Small intestine (tissue), 7 donors: ENCODE measurements at regions not wholly inside any gene's neighbourhood (a gene's known extent, or its start where the extent isn't known, plus 50 kb on each side); places are given as distances from the start of the nearest gene placed in this dataset.
A peak's percentile ranks its signal among the peaks of the same experiment; 100 is the strongest.

Source experiments
- DNase-seq, 2 donors: peaks; one replicate each; pipeline versions ENCODE4 v3.0.0 to v3.0.0-alpha.2; 2013
- FAIRE-seq: peaks from 2 replicates; lab custom pipeline; 2012; peaks lifted over from hg19 to GRCh38; lab: Jason Lieb, UNC
- H3K27ac ChIP-seq, 3 donors: one replicate each; pipeline ENCODE4 v1.5.1; 2013; ENCODE audit warnings: low read length in 2 of 3, mild to moderate bottlenecking in 2 of 3, control low read depth in 1 of 3, inconsistent platforms in 1 of 3, low read depth in 1 of 3, moderate library complexity in 1 of 3
- H3K27me3 ChIP-seq, 3 donors: one replicate each; pipeline ENCODE4 v1.6.1; 2013; ENCODE audit warnings: low read length in 3 of 3, inconsistent platforms in 1 of 3; ENCODE audit not compliant: control insufficient read depth in 3 of 3, insufficient read depth in 3 of 3
- H3K36me3 ChIP-seq, 3 donors: one replicate each; pipeline ENCODE4 v1.6.1; 2013; ENCODE audit warnings: low read length in 3 of 3, inconsistent platforms in 1 of 3, low read depth in 1 of 3, mild to moderate bottlenecking in 1 of 3, moderate library complexity in 1 of 3; ENCODE audit not compliant: control insufficient read depth in 3 of 3, insufficient read depth in 2 of 3
- H3K4me1 ChIP-seq, 3 donors: one replicate each; pipeline ENCODE4 v1.6.1; 2013; ENCODE audit warnings: low read length in 2 of 3, inconsistent platforms in 1 of 3, low read depth in 1 of 3, mild to moderate bottlenecking in 1 of 3, moderate library complexity in 1 of 3; ENCODE audit not compliant: control insufficient read depth in 3 of 3, insufficient read depth in 2 of 3
- H3K4me3 ChIP-seq, 3 donors: one replicate each; pipeline ENCODE4 v1.5.1; 2013; ENCODE audit warnings: low read length in 3 of 3, control low read depth in 1 of 3, inconsistent platforms in 1 of 3, low read depth in 1 of 3, mild to moderate bottlenecking in 1 of 3, moderate library complexity in 1 of 3
- H3K9me3 ChIP-seq, 2 donors: one replicate each; pipeline ENCODE4 v1.6.1; 2013; ENCODE audit warnings: low read depth in 1 of 2, low read length in 1 of 2; ENCODE audit not compliant: control insufficient read depth in 2 of 2, insufficient read depth in 1 of 2
- WGBS, 3 donors: extraction: QIAGEN DNeasy Blood & Tissue Kit; methylation state at CpG; one replicate each; pipeline ENCODE4 v1.1.7; 2013; 5-methylcytosine and 5-hydroxymethylcytosine counted together
- donor health status: healthy with polysubstance abuse.
- donor health status: control.
- donor health status: control.
- donor health status: Bipolar disorder and iron deficiency.
- donor health status: healthy.

DNA sequence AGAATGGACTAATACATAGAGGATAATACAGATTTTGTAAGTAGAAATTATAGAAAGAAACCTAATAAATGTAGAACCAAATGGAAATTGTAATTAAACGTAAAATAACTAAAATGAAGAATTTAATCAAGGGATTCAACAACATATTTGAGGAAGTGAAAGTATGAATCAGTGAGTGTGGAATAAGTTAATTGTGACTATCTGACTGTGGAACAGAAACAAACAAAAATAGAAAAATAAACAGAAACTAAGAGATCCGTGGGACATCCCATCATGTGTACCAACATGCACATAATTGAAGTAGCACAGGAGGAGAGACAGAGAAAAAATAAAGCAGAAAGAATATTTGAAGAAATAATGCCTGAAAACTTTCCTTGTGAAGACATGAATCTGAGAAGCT lies 208.6 kb upstream of the TACR3 start:
- WGBS, 3 donors, result 67 to 70% (median 68%) methylated on average over 2 of the region's 2 CpGs
- no peaks in the 10 kb centered on the region for H3K4me1 ChIP-seq
- no peak overlapping the region for H3K4me3 ChIP-seq
- FAIRE-seq (no peak), DNase-seq (no peak)
- no peaks in the 10 kb centered on the region for H3K36me3 ChIP-seq
- no peaks in the 10 kb centered on the region for H3K27me3 ChIP-seq
- no peak overlapping the region for H3K27ac ChIP-seq
- H3K9me3 ChIP-seq, result no peaks in the 10 kb centered on the region

DNA sequence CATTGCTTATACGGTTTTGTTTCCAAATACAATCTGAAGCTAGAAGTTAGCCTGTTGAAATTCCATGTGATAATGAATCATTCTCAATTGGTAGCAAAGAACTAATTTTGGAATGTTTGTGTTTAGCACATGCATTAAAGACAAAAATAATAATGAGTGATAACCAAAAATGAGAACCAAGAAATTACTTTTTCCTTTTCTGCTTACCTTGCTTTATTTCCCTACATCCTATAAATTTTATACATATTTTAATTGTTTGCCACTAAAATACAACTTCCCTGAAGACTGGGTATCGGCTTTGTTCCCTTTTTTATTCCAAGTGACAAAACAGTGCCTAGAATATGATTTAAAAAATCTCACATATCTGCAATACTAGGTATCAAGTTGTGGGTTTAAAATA lies 203.8 kb upstream of the TACR3 start:
- Histone ChIP-seq H3K9me3 (no peaks in the 10 kb centered on the region), H3K27me3 (no peaks in the 10 kb centered on the region), H3K36me3 (no peaks in the 10 kb centered on the region), H3K4me3 (no peak overlapping the region), H3K4me1 (no peaks in the 10 kb centered on the region), H3K27ac (no peak overlapping the region)
- FAIRE-seq (no peak), DNase-seq (no peak)
- WGBS, 3 donors, result 61 to 75% (median 69%) methylated on average over 2 of the region's 2 CpGs

DNA sequence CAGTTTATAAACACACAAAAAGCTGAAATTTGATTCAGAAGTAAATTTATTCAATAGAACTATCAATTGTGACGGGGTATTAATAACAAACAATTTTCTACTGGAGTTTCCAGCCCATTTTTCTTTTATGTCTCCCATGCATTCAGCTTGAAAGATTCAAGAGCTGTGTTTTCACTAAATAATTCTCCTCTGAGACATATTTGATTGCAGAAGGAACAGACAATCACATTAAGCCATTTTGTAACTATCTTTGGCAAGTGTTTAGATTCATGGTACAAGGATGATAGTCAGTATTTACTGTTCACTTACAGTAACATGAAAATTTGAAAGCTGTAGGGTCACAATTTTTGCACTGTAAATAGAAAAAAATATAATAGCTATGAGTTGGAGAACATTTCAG lies 198.4 kb upstream of the TACR3 start:
- H3K4me1 ChIP-seq, result no peaks in the 10 kb centered on the region
- FAIRE-seq (no peak), DNase-seq (no peak)
- no peaks in the 10 kb centered on the region for H3K9me3 ChIP-seq
- no peaks in the 10 kb centered on the region for H3K27me3 ChIP-seq
- 69 to 81% (median 76%) methylated on average over 1 of the region's 1 CpG for WGBS, 3 donors
- no peak overlapping the region for H3K4me3 ChIP-seq
- H3K27ac ChIP-seq, result no peak overlapping the region
- H3K36me3 ChIP-seq, result no peaks in the 10 kb centered on the region

DNA sequence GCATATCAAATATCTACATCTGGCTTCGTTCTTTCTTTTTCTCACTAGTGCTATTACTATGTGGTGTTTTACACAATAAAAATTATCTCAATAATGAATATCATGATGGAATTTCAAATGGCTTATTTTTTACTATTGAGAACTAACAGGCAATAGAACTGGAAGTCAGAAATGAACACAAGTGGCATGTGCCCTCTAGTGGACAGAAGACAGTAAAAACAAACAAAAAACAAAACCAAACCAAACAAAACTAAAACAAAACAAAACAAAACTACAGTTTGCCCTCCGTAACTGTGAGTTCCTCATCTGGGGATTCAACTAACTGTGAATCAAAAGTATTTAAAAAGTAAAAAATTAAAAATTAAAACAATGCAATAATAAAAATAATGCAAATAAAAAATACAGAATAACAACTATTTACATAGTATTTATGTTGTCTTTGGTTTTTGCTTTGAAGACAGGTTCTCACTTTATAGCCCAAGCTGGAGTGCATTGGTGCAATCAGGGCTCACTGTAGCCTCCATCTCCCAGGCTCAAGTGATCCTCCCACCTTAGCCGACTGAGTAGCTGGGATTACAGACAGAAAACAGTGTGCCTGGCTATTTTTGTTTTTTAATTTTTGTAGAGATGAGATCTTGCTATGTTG lies 195.6 kb upstream of the TACR3 start:
- DNase-seq, result peak; percentile 3 to 8
- Histone ChIP-seq H3K4me3 (no peak overlapping the region), H3K4me1 (no peaks in the 10 kb centered on the region), H3K9me3 (no peaks in the 10 kb centered on the region), H3K27me3 (no peaks in the 10 kb centered on the region), H3K27ac (no peak overlapping the region), H3K36me3 (no peaks in the 10 kb centered on the region)
- peak; percentile 75 for FAIRE-seq
- 13 to 29% (median 17%) methylated on average over 3 of the region's 3 CpGs for WGBS, 3 donors

DNA sequence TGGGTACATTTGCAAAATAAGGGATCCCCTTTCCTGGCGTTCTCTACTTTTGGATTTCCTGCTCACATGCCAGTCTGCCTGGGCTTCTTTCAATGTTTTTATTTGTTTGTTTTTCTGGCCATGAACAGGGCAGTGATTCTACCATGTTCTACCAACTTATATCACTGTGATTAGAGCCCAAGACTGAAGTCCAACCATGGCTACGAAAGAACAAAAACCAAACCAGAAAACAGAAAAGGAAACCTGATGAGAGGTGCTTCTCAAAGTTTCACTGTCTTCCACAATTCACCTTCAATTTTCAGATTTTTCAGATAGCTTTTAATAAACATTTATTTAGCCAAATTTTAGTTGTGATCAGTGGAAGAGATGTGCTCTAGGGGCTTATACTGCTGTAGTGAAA lies 187.6 kb upstream of the TACR3 start:
- no peak for FAIRE-seq
- no peak for DNase-seq
- WGBS, 3 donors, result 67 to 78% (median 77%) methylated on average over 2 of the region's 2 CpGs
- H3K9me3 ChIP-seq, result no peaks in the 10 kb centered on the region
- no peaks in the 10 kb centered on the region for H3K27me3 ChIP-seq
- no peaks in the 10 kb centered on the region for H3K4me1 ChIP-seq
- H3K27ac ChIP-seq, result no peak overlapping the region
- no peak overlapping the region for H3K4me3 ChIP-seq
- no peaks in the 10 kb centered on the region for H3K36me3 ChIP-seq

DNA sequence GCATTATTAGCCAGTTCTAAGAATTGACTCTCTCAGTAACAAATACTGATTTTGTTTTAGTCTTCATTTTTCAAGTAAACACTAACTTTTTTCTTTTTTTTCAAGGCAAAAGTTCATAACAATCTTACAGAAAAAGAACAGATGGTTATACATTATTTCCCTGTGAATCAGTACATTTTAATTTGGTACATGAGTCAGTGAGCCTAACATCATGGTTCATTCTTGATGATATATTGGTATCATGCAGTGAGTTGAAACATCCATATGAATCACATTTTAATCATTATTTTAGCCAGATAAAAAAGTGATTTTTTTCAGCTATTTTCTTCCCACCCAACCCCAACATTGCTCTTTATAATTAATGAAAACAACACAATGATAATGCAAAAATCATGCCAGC lies 184.3 kb upstream of the TACR3 start:
- Histone ChIP-seq H3K36me3 (no peaks in the 10 kb centered on the region), H3K9me3 (no peaks in the 10 kb centered on the region), H3K27ac (no peak overlapping the region), H3K4me1 (no peaks in the 10 kb centered on the region), H3K4me3 (no peak overlapping the region), H3K27me3 (no peaks in the 10 kb centered on the region)
- FAIRE-seq, result no peak
- DNase-seq, result no peak

DNA sequence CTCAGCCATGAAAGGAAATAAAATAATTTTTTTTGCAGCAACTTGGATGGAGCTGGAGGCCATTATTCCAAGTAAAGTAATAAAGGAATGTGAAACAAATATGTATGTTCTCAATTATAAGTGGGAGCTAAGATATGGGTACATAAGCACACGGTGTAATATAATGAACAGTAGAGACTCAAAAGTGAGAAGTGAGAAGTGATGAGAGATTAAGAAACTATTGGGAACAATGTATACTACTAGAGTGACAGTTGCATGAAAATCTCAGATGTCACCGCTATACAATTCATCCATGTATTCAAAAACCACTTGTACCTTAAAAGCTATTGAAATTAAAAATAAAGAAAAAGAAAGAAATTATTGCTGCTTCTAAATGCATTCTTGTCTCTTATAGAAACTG lies 182.9 kb upstream of the TACR3 start:
- WGBS, 3 donors, result 84 to 97% (median 88%) methylated on average over 2 of the region's 2 CpGs
- H3K36me3 ChIP-seq, result no peaks in the 10 kb centered on the region
- no peaks in the 10 kb centered on the region for H3K9me3 ChIP-seq
- no peaks in the 10 kb centered on the region for H3K27me3 ChIP-seq
- no peak overlapping the region for H3K4me3 ChIP-seq
- H3K4me1 ChIP-seq, result no peaks in the 10 kb centered on the region
- FAIRE-seq (no peak), DNase-seq (no peak)
- no peak overlapping the region for H3K27ac ChIP-seq

DNA sequence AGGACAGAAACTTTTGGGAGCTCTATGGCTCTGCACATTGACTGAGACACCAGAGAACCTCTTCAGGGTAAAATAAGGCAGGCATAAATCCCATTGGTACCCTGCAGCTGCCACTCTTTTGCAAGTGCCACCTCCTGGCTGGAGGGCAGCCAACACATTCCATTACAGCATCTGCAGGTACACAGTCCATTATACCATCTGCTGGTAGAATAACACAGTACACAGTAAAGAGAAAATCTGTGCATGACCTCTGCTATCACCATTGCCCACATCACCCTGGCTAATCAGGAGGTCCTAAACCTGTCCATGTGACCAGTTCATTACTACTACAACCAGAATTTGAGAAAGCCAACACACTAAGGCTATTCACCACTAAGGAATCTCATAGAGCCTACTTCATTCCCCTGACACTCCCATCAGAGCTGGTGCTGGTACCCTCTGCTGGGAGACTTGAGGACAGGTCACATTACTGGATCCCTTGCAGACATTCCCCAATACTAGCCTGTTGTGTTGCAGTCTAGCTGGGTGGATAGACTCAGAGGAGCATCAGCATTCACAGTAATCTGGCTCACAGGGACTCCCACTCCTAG lies 176.2 kb upstream of the TACR3 start:
- no peak for DNase-seq
- Histone ChIP-seq H3K27me3 (no peaks in the 10 kb centered on the region), H3K4me1 (no peaks in the 10 kb centered on the region), H3K36me3 (no peaks in the 10 kb centered on the region), H3K4me3 (no peak overlapping the region), H3K9me3 (no peaks in the 10 kb centered on the region), H3K27ac (no peak overlapping the region)
- FAIRE-seq, result no peak

DNA sequence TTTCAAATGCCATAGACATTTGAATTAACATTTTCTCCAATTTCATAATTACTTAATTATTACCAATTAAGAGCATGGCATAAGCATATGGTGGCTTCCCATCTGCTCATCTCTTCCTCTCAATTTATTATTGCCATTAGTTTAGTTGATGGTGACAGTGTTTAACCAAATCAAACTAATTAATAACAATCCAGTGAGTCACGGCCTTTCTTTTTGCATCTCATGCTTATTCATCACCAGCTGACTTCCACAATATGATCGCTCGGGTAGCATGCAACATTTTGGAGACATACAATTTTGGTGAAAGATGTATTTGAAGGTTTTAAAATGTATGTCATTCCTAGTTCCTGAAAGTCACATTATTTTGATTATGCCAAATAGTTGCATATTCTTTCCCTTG lies 172.8 kb upstream of the TACR3 start:
- Histone ChIP-seq H3K36me3 (no peaks in the 10 kb centered on the region), H3K4me1 (no peaks in the 10 kb centered on the region), H3K4me3 (no peak overlapping the region), H3K27ac (no peak overlapping the region), H3K27me3 (no peaks in the 10 kb centered on the region), H3K9me3 (no peaks in the 10 kb centered on the region)
- no peak for DNase-seq
- no peak for FAIRE-seq
- WGBS, 3 donors, result 65 to 93% (median 84%) methylated on average over 3 of the region's 3 CpGs
